ENCODE measurements at regions not wholly inside any gene's neighbourhood (a gene's known extent, or its start where the extent isn't known, plus 50 kb on each side); places are given as distances from the start of the nearest gene placed in this dataset.

DNA sequence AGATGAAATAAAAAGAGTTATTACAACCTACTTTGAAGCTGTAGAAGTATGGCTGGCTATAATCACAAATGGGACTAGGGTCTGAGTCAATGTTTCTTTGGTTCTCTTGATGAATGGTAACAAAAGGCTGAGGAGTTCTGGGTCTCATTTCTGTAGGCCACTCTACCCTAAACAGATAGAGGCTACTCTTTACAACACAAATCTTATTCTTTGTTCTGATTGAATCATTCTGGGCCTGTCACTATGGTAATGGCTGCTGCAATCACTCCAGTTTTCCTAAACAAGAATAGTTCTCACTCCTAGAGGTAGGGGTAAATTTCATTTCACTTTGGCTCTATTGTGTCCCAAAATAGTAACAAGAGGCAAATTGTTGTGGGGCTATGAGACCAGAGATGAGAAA, 1714.3 kb upstream of the PCDH20 start:
- no peaks in the 10 kb centered on the region for H3K4me1 ChIP-seq (ENCODE audit: control insufficient read depth, insufficient read depth, low read length, poor library complexity, severe bottlenecking)
- H3K27me3 ChIP-seq (replicated peaks; ENCODE audit: control insufficient read depth, insufficient read depth, low read length, poor library complexity, severe bottlenecking), result no peaks in the 10 kb centered on the region
- H3K9me3 ChIP-seq (ENCODE audit: control insufficient read depth, low read length), result no peaks in the 10 kb centered on the region
- H3K27ac ChIP-seq (ENCODE audit: insufficient read depth, low read length, poor library complexity, severe bottlenecking), result no peak overlapping the region
- H3K4me3 ChIP-seq (ENCODE audit: insufficient read depth, low read depth, low read length, poor library complexity, severe bottlenecking), result no peak overlapping the region
- DNase-seq, result no peak
- H3K36me3 ChIP-seq (ENCODE audit: control insufficient read depth, insufficient read depth, low read length), result no peaks in the 10 kb centered on the region

DNA sequence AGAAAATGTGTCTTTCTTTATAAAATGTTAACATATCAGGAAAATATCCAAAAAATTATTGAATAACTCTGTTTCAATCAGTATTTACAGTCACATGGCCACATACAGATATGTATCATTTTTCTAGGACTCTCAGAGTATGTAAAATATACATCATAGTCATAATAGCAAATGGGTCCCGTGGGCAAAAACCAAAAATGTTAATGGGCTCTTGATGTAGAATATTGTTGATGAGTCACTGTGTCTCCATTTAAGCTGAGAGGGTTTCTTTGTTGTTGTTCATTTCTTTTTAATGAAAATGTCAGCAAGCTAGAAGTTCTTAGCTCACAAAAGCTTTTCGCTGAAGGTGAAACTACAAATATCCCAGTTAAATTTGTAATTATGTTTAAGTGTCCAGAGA, 1713.1 kb upstream of the PCDH20 start:
- no peak for DNase-seq
- Histone ChIP-seq H3K27ac (ENCODE audit: insufficient read depth, low read length, poor library complexity, severe bottlenecking) (no peak overlapping the region), H3K36me3 (ENCODE audit: control insufficient read depth, insufficient read depth, low read length) (no peaks in the 10 kb centered on the region), H3K4me1 (ENCODE audit: control insufficient read depth, insufficient read depth, low read length, poor library complexity, severe bottlenecking) (no peaks in the 10 kb centered on the region), H3K9me3 (ENCODE audit: control insufficient read depth, low read length) (no peaks in the 10 kb centered on the region), H3K27me3 (replicated peaks; ENCODE audit: control insufficient read depth, insufficient read depth, low read length, poor library complexity, severe bottlenecking) (no peaks in the 10 kb centered on the region), H3K4me3 (ENCODE audit: insufficient read depth, low read depth, low read length, poor library complexity, severe bottlenecking) (no peak overlapping the region)

DNA sequence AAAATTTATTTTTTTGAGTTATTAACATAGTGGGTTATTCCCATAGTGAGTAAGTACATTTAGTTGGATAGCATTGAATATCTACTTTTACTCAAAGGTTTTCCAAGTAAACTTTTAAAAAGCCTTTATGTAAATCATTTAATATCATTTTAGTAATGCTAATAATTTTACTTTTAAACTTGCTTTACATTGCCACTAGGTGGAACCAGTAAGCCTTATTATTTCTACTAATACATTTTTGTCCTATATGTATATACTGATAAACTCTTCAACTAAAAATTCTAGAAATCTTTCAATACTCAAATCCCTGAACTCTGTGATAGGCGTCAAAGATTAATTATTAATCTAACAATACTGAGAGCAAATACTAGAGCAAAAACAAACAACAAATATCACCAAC, 1709.2 kb upstream of the PCDH20 start:
- Histone ChIP-seq H3K4me3 (ENCODE audit: insufficient read depth, low read depth, low read length, poor library complexity, severe bottlenecking) (no peak overlapping the region), H3K4me1 (ENCODE audit: control insufficient read depth, insufficient read depth, low read length, poor library complexity, severe bottlenecking) (no peaks in the 10 kb centered on the region), H3K36me3 (ENCODE audit: control insufficient read depth, insufficient read depth, low read length) (no peaks in the 10 kb centered on the region), H3K27me3 (replicated peaks; ENCODE audit: control insufficient read depth, insufficient read depth, low read length, poor library complexity, severe bottlenecking) (no peaks in the 10 kb centered on the region), H3K9me3 (ENCODE audit: control insufficient read depth, low read length) (no peaks in the 10 kb centered on the region), H3K27ac (ENCODE audit: insufficient read depth, low read length, poor library complexity, severe bottlenecking) (no peak overlapping the region)
- DNase-seq, result no peak

DNA sequence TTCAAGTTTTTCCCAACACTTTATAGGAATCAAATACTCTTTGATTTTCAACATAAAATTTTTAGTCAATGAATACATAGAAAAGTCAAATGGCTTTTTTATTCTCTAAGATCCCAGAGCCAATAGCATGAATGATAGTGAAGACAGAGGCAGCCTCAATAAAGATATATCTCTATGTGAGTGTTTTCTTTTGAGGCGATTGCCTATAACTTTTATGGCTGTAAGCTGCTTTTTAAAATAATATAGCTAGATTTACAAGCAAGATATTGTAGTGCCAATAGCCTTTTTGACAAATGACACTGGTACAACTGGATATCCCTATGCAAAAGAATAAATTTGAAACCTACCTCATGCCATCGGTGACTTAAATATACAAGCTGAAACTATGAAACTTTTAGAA, 1705.2 kb upstream of the PCDH20 start:
- Histone ChIP-seq H3K4me3 (ENCODE audit: insufficient read depth, low read depth, low read length, poor library complexity, severe bottlenecking) (no peak overlapping the region), H3K9me3 (ENCODE audit: control insufficient read depth, low read length) (no peaks in the 10 kb centered on the region), H3K4me1 (ENCODE audit: control insufficient read depth, insufficient read depth, low read length, poor library complexity, severe bottlenecking) (no peaks in the 10 kb centered on the region), H3K27ac (ENCODE audit: insufficient read depth, low read length, poor library complexity, severe bottlenecking) (no peak overlapping the region), H3K27me3 (replicated peaks; ENCODE audit: control insufficient read depth, insufficient read depth, low read length, poor library complexity, severe bottlenecking) (no peaks in the 10 kb centered on the region), H3K36me3 (ENCODE audit: control insufficient read depth, insufficient read depth, low read length) (no peaks in the 10 kb centered on the region)
- DNase-seq, result no peak

DNA sequence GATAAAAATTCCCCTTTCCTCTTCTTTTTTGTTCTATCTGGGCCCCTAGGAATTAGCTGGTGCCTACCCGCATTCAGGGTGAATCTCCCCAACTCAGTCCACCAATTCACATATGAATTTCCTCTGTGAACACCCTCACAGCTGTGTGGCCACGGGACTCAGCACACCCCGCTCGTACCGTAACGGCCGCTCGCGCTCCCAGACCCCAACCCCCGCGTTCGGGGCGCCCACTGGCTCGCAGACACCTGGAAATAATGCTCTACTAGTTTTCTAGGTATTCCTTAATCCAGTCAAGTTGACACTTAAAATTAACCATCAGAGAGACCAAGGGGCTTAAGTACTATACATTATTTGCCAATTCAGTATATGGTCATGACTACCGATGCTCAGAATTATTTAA, 1702.1 kb upstream of the PCDH20 start:
- Histone ChIP-seq H3K27ac (ENCODE audit: insufficient read depth, low read length, poor library complexity, severe bottlenecking) (no peak overlapping the region), H3K9me3 (ENCODE audit: control insufficient read depth, low read length) (no peaks in the 10 kb centered on the region), H3K27me3 (replicated peaks; ENCODE audit: control insufficient read depth, insufficient read depth, low read length, poor library complexity, severe bottlenecking) (no peaks in the 10 kb centered on the region), H3K4me3 (ENCODE audit: insufficient read depth, low read depth, low read length, poor library complexity, severe bottlenecking) (no peak overlapping the region), H3K36me3 (ENCODE audit: control insufficient read depth, insufficient read depth, low read length) (no peaks in the 10 kb centered on the region), H3K4me1 (ENCODE audit: control insufficient read depth, insufficient read depth, low read length, poor library complexity, severe bottlenecking) (no peaks in the 10 kb centered on the region)
- no peak for DNase-seq

DNA sequence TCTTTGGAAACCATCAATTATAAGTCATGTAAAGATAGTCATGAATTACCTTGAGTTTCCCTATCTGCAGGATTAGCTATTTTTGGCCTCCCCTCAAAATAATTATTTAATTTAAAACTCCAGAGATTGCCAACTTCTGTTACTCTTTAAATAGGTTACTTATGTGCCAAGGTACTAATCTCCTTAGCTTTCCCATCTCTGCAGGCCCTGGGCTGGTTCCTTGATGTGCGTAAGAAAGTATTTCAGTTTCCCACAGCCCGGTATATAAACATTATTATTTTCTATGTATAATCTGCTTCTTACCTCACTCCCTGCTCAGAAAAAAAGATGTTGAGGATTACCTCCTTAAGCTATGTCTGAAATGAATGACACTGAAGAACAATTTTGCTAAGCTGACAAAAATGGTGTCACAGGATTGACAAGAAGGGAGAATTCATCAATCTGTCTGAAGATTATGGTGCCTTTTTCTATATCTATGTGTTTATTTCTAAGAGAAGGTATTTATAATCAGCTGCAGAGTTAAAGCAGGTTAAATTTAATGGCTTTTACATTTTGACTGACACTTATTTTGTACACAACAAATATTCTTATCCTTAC, 1697.2 kb upstream of the PCDH20 start:
- Histone ChIP-seq H3K36me3 (ENCODE audit: control insufficient read depth, insufficient read depth, low read length) (no peaks in the 10 kb centered on the region), H3K27me3 (replicated peaks; ENCODE audit: control insufficient read depth, insufficient read depth, low read length, poor library complexity, severe bottlenecking) (no peaks in the 10 kb centered on the region), H3K27ac (ENCODE audit: insufficient read depth, low read length, poor library complexity, severe bottlenecking) (no peak overlapping the region), H3K9me3 (ENCODE audit: control insufficient read depth, low read length) (no peaks in the 10 kb centered on the region), H3K4me3 (ENCODE audit: insufficient read depth, low read depth, low read length, poor library complexity, severe bottlenecking) (no peak overlapping the region), H3K4me1 (ENCODE audit: control insufficient read depth, insufficient read depth, low read length, poor library complexity, severe bottlenecking) (no peaks in the 10 kb centered on the region)
- no peak for DNase-seq

DNA sequence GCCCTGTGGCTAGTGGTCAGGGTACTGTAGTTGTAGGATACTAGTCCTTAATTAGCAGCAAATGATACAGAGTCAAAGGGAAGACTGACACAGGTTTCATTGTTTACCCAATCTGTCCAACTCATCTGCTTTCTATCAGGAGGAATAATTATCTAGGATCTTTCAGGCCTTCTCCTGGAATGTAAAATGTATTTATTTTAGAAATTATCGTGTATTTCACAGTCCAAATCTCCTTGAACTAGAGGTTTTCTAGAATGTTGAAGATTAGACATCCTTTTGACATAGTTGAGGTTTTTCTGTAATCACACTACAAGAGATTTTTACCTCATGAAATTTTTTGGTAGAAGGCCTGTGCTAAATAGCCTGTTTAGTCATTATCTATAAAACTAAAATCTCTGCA, 1694.8 kb upstream of the PCDH20 start:
- Histone ChIP-seq H3K4me3 (ENCODE audit: insufficient read depth, low read depth, low read length, poor library complexity, severe bottlenecking) (no peak overlapping the region), H3K36me3 (ENCODE audit: control insufficient read depth, insufficient read depth, low read length) (no peaks in the 10 kb centered on the region), H3K9me3 (ENCODE audit: control insufficient read depth, low read length) (no peaks in the 10 kb centered on the region), H3K4me1 (ENCODE audit: control insufficient read depth, insufficient read depth, low read length, poor library complexity, severe bottlenecking) (no peaks in the 10 kb centered on the region), H3K27me3 (replicated peaks; ENCODE audit: control insufficient read depth, insufficient read depth, low read length, poor library complexity, severe bottlenecking) (no peaks in the 10 kb centered on the region), H3K27ac (ENCODE audit: insufficient read depth, low read length, poor library complexity, severe bottlenecking) (no peak overlapping the region)
- DNase-seq, result no peak

DNA sequence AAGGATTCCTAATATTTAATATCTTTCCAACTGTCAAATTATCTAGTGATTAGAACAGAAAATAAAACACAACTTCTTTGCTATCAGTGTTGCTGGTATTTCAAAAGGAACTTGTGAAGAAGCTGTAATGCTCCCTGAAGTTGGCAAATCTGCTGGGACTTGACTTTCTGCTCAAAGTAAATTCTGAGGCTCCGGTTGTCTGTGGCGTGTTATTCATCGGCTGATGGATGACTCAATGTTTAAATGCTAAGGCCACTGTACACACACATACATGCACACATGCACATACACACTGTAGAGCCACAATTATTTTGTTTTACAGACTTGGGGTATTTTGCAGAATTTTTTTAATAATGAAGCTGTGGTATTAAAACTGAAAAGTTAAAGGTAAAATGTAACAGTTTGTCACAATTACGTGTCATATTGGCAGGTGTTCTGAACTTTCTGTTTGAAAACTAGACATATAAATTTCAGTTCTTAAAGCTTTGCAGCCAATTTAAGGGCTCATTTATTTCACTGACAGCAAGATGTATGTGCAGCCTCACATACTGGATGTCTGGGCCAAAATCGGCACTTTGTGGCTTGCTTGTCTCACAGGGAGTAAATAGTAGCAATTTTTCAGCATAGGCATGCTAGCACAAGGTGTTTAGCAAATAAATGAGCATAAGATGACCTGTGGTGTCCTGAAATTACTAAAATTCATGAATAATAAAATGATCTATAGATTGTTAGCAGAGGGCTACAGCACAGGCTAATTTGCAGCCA, 1691.7 kb upstream of the PCDH20 start:
- no peaks in the 10 kb centered on the region for H3K9me3 ChIP-seq (ENCODE audit: control insufficient read depth, low read length)
- no peak overlapping the region for H3K4me3 ChIP-seq (ENCODE audit: insufficient read depth, low read depth, low read length, poor library complexity, severe bottlenecking)
- no peak for DNase-seq
- H3K4me1 ChIP-seq (ENCODE audit: control insufficient read depth, insufficient read depth, low read length, poor library complexity, severe bottlenecking), result no peaks in the 10 kb centered on the region
- no peaks in the 10 kb centered on the region for H3K27me3 ChIP-seq (replicated peaks; ENCODE audit: control insufficient read depth, insufficient read depth, low read length, poor library complexity, severe bottlenecking)
- H3K27ac ChIP-seq (ENCODE audit: insufficient read depth, low read length, poor library complexity, severe bottlenecking), result no peak overlapping the region
- H3K36me3 ChIP-seq (ENCODE audit: control insufficient read depth, insufficient read depth, low read length), result no peaks in the 10 kb centered on the region

DNA sequence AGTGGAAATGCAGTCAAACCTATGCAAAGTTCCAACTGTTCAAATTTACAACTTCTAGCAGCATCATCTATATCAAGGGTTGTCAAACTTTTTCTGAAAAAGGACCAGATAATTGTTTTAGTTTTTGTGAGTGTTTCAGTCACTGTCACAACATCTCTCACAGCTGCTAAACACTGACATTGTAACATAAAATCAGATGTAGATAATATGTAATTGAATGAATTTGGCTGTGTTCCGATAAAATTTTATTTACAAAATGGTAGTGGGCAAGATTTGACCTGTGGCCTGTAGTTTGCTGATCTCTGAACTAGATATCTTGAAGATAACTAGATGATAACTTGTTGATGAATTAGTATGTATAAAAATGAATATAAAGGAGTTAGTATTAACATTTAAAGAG, 1679.1 kb upstream of the PCDH20 start:
- DNase-seq, result no peak
- Histone ChIP-seq H3K36me3 (ENCODE audit: control insufficient read depth, insufficient read depth, low read length) (no peaks in the 10 kb centered on the region), H3K27ac (ENCODE audit: insufficient read depth, low read length, poor library complexity, severe bottlenecking) (no peak overlapping the region), H3K4me1 (ENCODE audit: control insufficient read depth, insufficient read depth, low read length, poor library complexity, severe bottlenecking) (no peaks in the 10 kb centered on the region), H3K4me3 (ENCODE audit: insufficient read depth, low read depth, low read length, poor library complexity, severe bottlenecking) (no peak overlapping the region), H3K9me3 (ENCODE audit: control insufficient read depth, low read length) (peaks cover 3% of the 10 kb centered on the region), H3K27me3 (replicated peaks; ENCODE audit: control insufficient read depth, insufficient read depth, low read length, poor library complexity, severe bottlenecking) (no peaks in the 10 kb centered on the region)

DNA sequence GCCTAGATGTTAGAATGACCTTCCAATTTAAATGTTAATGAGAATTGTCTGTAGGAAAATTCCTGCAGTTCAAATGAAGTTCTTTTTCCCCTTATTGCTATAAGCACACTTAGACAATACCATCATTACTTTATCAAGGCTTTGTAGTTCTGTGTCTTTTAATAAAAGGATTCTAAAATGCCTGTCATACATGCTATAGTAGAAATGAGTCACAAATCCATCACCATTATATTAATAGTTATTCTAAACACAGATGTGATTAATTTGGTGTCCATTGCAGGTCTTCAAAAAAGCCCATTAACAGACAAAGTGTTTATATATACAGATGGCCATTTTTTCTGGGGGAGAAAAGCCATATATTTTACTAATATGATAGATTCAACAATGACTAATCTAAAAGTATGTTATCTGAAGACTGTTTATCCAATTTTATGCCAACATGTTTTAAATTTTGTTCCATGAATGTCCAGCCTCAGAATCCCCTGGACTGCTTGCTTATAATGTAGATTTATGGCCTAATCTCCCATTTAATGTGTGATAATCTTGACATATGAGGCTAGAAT, 1678.3 kb upstream of the PCDH20 start:
- no peaks in the 10 kb centered on the region for H3K36me3 ChIP-seq (ENCODE audit: control insufficient read depth, insufficient read depth, low read length)

More for the DNA sequence above, 1678.3 kb upstream of the PCDH20 start:
- Histone ChIP-seq H3K27ac (ENCODE audit: insufficient read depth, low read length, poor library complexity, severe bottlenecking) (no peak overlapping the region), H3K27me3 (replicated peaks; ENCODE audit: control insufficient read depth, insufficient read depth, low read length, poor library complexity, severe bottlenecking) (no peaks in the 10 kb centered on the region), H3K4me1 (ENCODE audit: control insufficient read depth, insufficient read depth, low read length, poor library complexity, severe bottlenecking) (no peaks in the 10 kb centered on the region), H3K4me3 (ENCODE audit: insufficient read depth, low read depth, low read length, poor library complexity, severe bottlenecking) (no peak overlapping the region), H3K9me3 (ENCODE audit: control insufficient read depth, low read length) (peaks cover 3% of the 10 kb centered on the region)
- DNase-seq, result no peak

Measured in effector memory CD4-positive, alpha-beta T cell (primary cell).